HEK293 (cell line): ENCODE measurements at regions not wholly inside any gene's neighbourhood (a gene's known extent, or its start where the extent isn't known, plus 50 kb on each side); places are given as distances from the start of the nearest gene placed in this dataset.

Experiments
- CTCF ChIA-PET: fragments of 350-600 bp; formaldehyde crosslinking; extraction: SDS; loops from one replicate; lab custom pipeline; 2021; ENCODE audit warnings: antibody characterized with exemption; lab: Yijun Ruan, JAX
- POLR2A ChIA-PET: fragments of 300-600 bp; formaldehyde crosslinking; extraction: SDS; loops from one replicate; lab custom pipeline; 2020; ENCODE audit warnings: antibody characterized with exemption, inconsistent platforms; lab: Yijun Ruan, JAX
- H3K27ac ChIP-seq: fragments of 200-500 bp; sonication (Bioruptor generic); 2 replicates; pipeline ENCODE4 v1.5.1; 2014; ENCODE audit warnings: low read depth, low read length, control low read depth, inconsistent platforms; ENCODE audit errors: extremely low read depth
- H3K36me3 ChIP-seq, 2 experiments: fragments of 200-500 bp in 1 of 2; sonication (Bioruptor generic) in 1 of 2; 1 replicate in 1 of 2; 2 replicates in 1 of 2; pipeline ENCODE4 v1.5.1; 2014 to 2017; ENCODE audit warnings: inconsistent platforms in 2 of 2, low read length in 2 of 2; ENCODE audit not compliant: control insufficient read depth in 2 of 2, insufficient read depth in 1 of 2
- H3K4me1 ChIP-seq: fragments of 200-500 bp; sonication (Bioruptor generic); 2 replicates; pipeline ENCODE4 v1.5.1; 2014; ENCODE audit warnings: mild to moderate bottlenecking, low read length, inconsistent platforms; ENCODE audit not compliant: control insufficient read depth, insufficient read depth
- H3K4me3 ChIP-seq: 2 replicates; pipeline ENCODE4 v1.5.1; 2011; ENCODE audit warnings: low read depth, mild to moderate bottlenecking, control low read depth, low read length, moderate library complexity
- H3K9me3 ChIP-seq: fragments of 200-500 bp; sonication (Bioruptor generic); 2 replicates; pipeline ENCODE4 v1.5.1; 2014; ENCODE audit warnings: low read depth, low read length, inconsistent platforms; ENCODE audit not compliant: control insufficient read depth, insufficient read depth
- BCL11B ChIP-seq: fragments of 450-650 bp; formaldehyde crosslinking; IDR thresholded peaks from 2 replicates; pipeline ENCODE4 v1.5.1; 2016; ENCODE audit warnings: low read depth, missing biosample characterization, missing genetic modification characterization
- FEZF1 ChIP-seq: fragments of 450-650 bp; formaldehyde crosslinking; IDR thresholded peaks from 2 replicates; pipeline ENCODE4 v1.5.1; 2016; ENCODE audit warnings: missing biosample characterization, missing genetic modification characterization
- MEIS1 ChIP-seq: sonication (generic); formaldehyde crosslinking; IDR thresholded peaks from 2 replicates; pipeline ENCODE4 v1.8.1; 2022; ENCODE audit warnings: missing genetic modification reagents, mild to moderate bottlenecking, borderline replicate concordance
- PRDM4 ChIP-seq: fragments of 450-650 bp; formaldehyde crosslinking; IDR thresholded peaks from 2 replicates; pipeline ENCODE4 v1.5.1; 2017; ENCODE audit warnings: missing biosample characterization, missing genetic modification characterization
- SCRT2 ChIP-seq: fragments of 450-650 bp; formaldehyde crosslinking; IDR thresholded peaks from 2 replicates; pipeline ENCODE4 v1.5.1; 2016; ENCODE audit warnings: missing biosample characterization, missing genetic modification characterization
- SP7 ChIP-seq: fragments of 450-650 bp; formaldehyde crosslinking; IDR thresholded peaks from 2 replicates; pipeline ENCODE4 v1.5.1; 2016; ENCODE audit warnings: missing biosample characterization, missing genetic modification characterization
- ZBTB17 ChIP-seq: fragments of 450-650 bp; formaldehyde crosslinking; IDR thresholded peaks from 2 replicates; pipeline ENCODE4 v1.5.1; 2016; ENCODE audit warnings: missing biosample characterization, missing genetic modification characterization
- ZBTB44 ChIP-seq: fragments of 450-650 bp; IDR thresholded peaks from 2 replicates; pipeline ENCODE4 v1.5.1; 2018; ENCODE audit warnings: missing biosample characterization, mild to moderate bottlenecking, missing genetic modification characterization
- ZNF132 ChIP-seq: fragments of 450-650 bp; formaldehyde crosslinking; IDR thresholded peaks from 2 replicates; pipeline ENCODE4 v1.5.1; 2017; ENCODE audit warnings: missing biosample characterization, missing genetic modification characterization, borderline replicate concordance
- ZNF146 ChIP-seq: fragments of 450-650 bp; formaldehyde crosslinking; IDR thresholded peaks from 2 replicates; pipeline ENCODE4 v1.5.1; 2016; ENCODE audit warnings: missing biosample characterization, missing genetic modification characterization
- ZNF23 ChIP-seq: fragments of 450-650 bp; formaldehyde crosslinking; IDR thresholded peaks from 2 replicates; pipeline ENCODE4 v1.5.1; 2016; ENCODE audit warnings: missing biosample characterization, missing genetic modification characterization, borderline replicate concordance
- ZNF394 ChIP-seq: fragments of 450-650 bp; formaldehyde crosslinking; IDR thresholded peaks from 2 replicates; pipeline ENCODE4 v1.5.1; 2016; ENCODE audit warnings: missing biosample characterization, missing genetic modification characterization, mild to moderate bottlenecking, moderate library complexity, borderline replicate concordance
- ZNF398 ChIP-seq: fragments of 450-650 bp; formaldehyde crosslinking; IDR thresholded peaks from 2 replicates; pipeline ENCODE4 v1.5.1; 2017; ENCODE audit warnings: missing biosample characterization, missing genetic modification characterization
- ZNF416 ChIP-seq: fragments of 450-650 bp; formaldehyde crosslinking; IDR thresholded peaks from 2 replicates; pipeline ENCODE4 v1.5.1; 2016; ENCODE audit warnings: missing biosample characterization, missing genetic modification characterization
- ZNF513 ChIP-seq: fragments of 450-650 bp; IDR thresholded peaks from 2 replicates; pipeline ENCODE4 v1.5.1; 2018; ENCODE audit warnings: missing biosample characterization, missing genetic modification characterization
- ZNF560 ChIP-seq: fragments of 450-650 bp; formaldehyde crosslinking; IDR thresholded peaks from 2 replicates; pipeline ENCODE4 v1.5.1; 2017; ENCODE audit warnings: missing biosample characterization, missing genetic modification characterization, borderline replicate concordance
- ZNF629 ChIP-seq: fragments of 450-650 bp; formaldehyde crosslinking; IDR thresholded peaks from 2 replicates; pipeline ENCODE4 v1.5.1; 2017; ENCODE audit warnings: missing biosample characterization, missing genetic modification characterization
- ZNF660 ChIP-seq: fragments of 450-650 bp; IDR thresholded peaks from 2 replicates; pipeline ENCODE4 v1.5.1; 2018; ENCODE audit warnings: missing biosample characterization, mild to moderate bottlenecking, missing genetic modification characterization
- ZNF664 ChIP-seq: fragments of 450-650 bp; formaldehyde crosslinking; IDR thresholded peaks from 2 replicates; pipeline ENCODE4 v1.5.1; 2016; ENCODE audit warnings: missing biosample characterization, missing genetic modification characterization
- ZNF692 ChIP-seq: fragments of 450-650 bp; formaldehyde crosslinking; IDR thresholded peaks from 2 replicates; pipeline ENCODE4 v1.5.1; 2016; ENCODE audit warnings: missing biosample characterization, missing genetic modification characterization
- ZNF701 ChIP-seq: fragments of 450-650 bp; formaldehyde crosslinking; IDR thresholded peaks from 2 replicates; pipeline ENCODE4 v1.5.1; 2016; ENCODE audit warnings: missing biosample characterization, missing genetic modification characterization
- ZSCAN16 ChIP-seq: fragments of 450-650 bp; formaldehyde crosslinking; IDR thresholded peaks from 2 replicates; pipeline ENCODE4 v1.5.1; 2016; ENCODE audit warnings: missing biosample characterization, missing genetic modification characterization
- ZSCAN5A ChIP-seq: fragments of 450-650 bp; formaldehyde crosslinking; IDR thresholded peaks from 2 replicates; pipeline ENCODE4 v1.5.1; 2016; ENCODE audit warnings: missing biosample characterization, missing genetic modification characterization

GRCh38 chr22:27111796-27112672 lies 454.6 kb downstream of the MIAT start:
- Histone ChIP-seq H3K4me3 (no peak overlapping the region), H3K36me3 (no peaks in the 10 kb centered on the region), H3K27ac (no peak overlapping the region), H3K9me3 (no peaks in the 10 kb centered on the region), H3K4me1 (peaks cover 20% of the 10 kb centered on the region)
- no peak for TF ChIP-seq ZNF146 (tag by site-specific recombination)
- TF ChIP-seq ZNF416 (tag by site-specific recombination) = no peak
- TF ChIP-seq PRDM4 = no peak
- no peak for TF ChIP-seq FEZF1
- TF ChIP-seq ZNF23 = peak; percentile 79; the same call in 1 of the 2 replicates
- peak; percentile 51 for TF ChIP-seq ZBTB17
- no peak for TF ChIP-seq ZSCAN5A
- no peak for TF ChIP-seq ZNF701
- TF ChIP-seq SP7 (tag by site-specific recombination) = no peak
- no peak for TF ChIP-seq SCRT2
- TF ChIP-seq ZBTB44 = no peak
- no peak for TF ChIP-seq BCL11B (tag by site-specific recombination)
- TF ChIP-seq ZSCAN16 (tag by site-specific recombination) = no peak
- no peak for TF ChIP-seq ZNF560 (tag by site-specific recombination)
- TF ChIP-seq ZNF664 (tag by site-specific recombination) = no peak
- ChIA-PET CTCF (interaction anchor here (0.5 to 1.4 kb wide), 5 partner anchors 11 to 275 kb away, joined by 3 to 8 read pairs (median 3); no protein-coding TSS in a partner anchor), POLR2A (interaction anchor here (0.8 to 1.5 kb wide), 2 partner anchors 19 to 22 kb away, joined by 3 to 4 read pairs; no protein-coding TSS in a partner anchor)

GRCh38 chr22:27113211-27113635 lies 455.8 kb downstream of the MIAT start:
- Histone ChIP-seq H3K4me3 (no peak overlapping the region), H3K27ac (no peak overlapping the region), H3K36me3 (no peaks in the 10 kb centered on the region), H3K9me3 (no peaks in the 10 kb centered on the region), H3K4me1 (peaks cover 12% of the 10 kb centered on the region)
- POLR2A ChIA-PET = interaction anchor here (1.2 to 1.5 kb wide), 2 partner anchors 21 to 126 kb away, joined by 3 to 5 read pairs; no protein-coding TSS in a partner anchor
- CTCF ChIA-PET = interaction anchor here (1.4 kb wide), 1 partner anchor 38 kb away, joined by 3 read pairs; no protein-coding TSS in a partner anchor
- TF ChIP-seq ZNF513 (tag by site-specific recombination) (no peak), ZNF660 (peak; percentile 66; the same call in 1 of the 2 replicates), ZNF23 (peak; percentile 95; the same call in 1 of the 2 replicates), MEIS1 (CRISPR knock-in tag) (no peak), ZNF132 (tag by site-specific recombination) (no peak), ZNF692 (tag by site-specific recombination) (peak; percentile 68; the same call in 1 of the 2 replicates), ZNF629 (tag by site-specific recombination) (peak; percentile 57), ZNF394 (tag by site-specific recombination) (0 out of 2 replicates have a peak, but pooled peaks have one; percentile 7), ZNF398 (tag by site-specific recombination) (peak; percentile 19; the same call in 1 of the 2 replicates), ZSCAN16 (tag by site-specific recombination) (no peak)
